Body of pancreas (tissue), 4 donors: ENCODE measurements at regions not wholly inside any gene's neighbourhood (a gene's known extent, or its start where the extent isn't known, plus 50 kb on each side); places are given as distances from the start of the nearest gene placed in this dataset.

Experiments
- CTCF ChIP-seq, 7 experiments: fragments of 450-650 bp in 4 of 7; fragments of 200-600 bp in 3 of 7; sonication (generic) in 3 of 7; IDR thresholded peaks; one replicate each; pipeline ENCODE4 v1.5.1; 2016 to 2019; ENCODE audit warnings: antibody characterized with exemption in 7 of 7
- POLR2A ChIP-seq, 3 donors: fragments of 450-650 bp; IDR thresholded peaks; one replicate each; pipeline ENCODE4 v1.6.1; 2016; ENCODE audit warnings: antibody characterized with exemption in 3 of 3, mild to moderate bottlenecking in 2 of 3

DNA sequence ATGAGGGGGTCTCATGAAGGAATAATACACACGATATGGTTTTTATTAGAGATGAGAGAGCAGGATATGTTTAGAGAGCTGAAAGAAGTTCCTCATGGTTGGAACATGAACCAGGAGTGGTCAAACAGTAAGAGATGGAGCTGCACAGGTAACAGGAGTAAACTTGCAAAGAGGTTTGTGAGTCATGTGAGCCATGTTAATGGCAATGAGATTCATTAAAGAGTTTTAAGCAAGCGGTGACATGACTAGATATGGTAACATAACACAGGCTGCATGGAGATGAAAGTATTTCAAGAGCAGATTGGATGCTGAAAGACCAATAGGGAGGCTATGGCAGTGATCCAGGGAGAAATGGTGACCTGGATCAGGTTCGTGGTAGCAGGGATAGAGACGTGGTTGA, 62.6 kb upstream of the SSTR1 start:
- no peak for TF ChIP-seq CTCF (IDR thresholded peaks at IDR 0.05)
- TF ChIP-seq POLR2A (IDR thresholded peaks at IDR 0.05): no peak
